Loucy (cell line): ENCODE measurements at regions not wholly inside any gene's neighbourhood (a gene's known extent, or its start where the extent isn't known, plus 50 kb on each side); places are given as distances from the start of the nearest gene placed in this dataset.

Source experiments
- H2AFZ ChIP-seq: fragments of 200-600 bp; sonication (generic); 2 replicates; pipeline ENCODE4 v1.6.0; 2016; ENCODE audit warnings: antibody characterized with exemption, mild to moderate bottlenecking, low read length, moderate library complexity
- H3F3A ChIP-seq: fragments of 200-600 bp; 2 replicates; pipeline ENCODE4 v1.6.0; 2016; ENCODE audit warnings: antibody characterized with exemption, low read depth, mild to moderate bottlenecking
- H3K27me3 ChIP-seq: fragments of 200-600 bp; sonication (generic); 2 replicates; pipeline ENCODE4 v1.6.1; 2014; ENCODE audit warnings: low read length, mild to moderate bottlenecking; ENCODE audit not compliant: insufficient read depth, poor library complexity, severe bottlenecking
- H3K36me3 ChIP-seq: fragments of 200-600 bp; sonication (generic); 2 replicates; pipeline ENCODE4 v1.6.1; 2016; ENCODE audit warnings: low read length; ENCODE audit not compliant: insufficient read depth
- H3K4me1 ChIP-seq: fragments of 200-600 bp; sonication (generic); 2 replicates; pipeline ENCODE4 v1.5.1; 2014; ENCODE audit warnings: low read length, mild to moderate bottlenecking; ENCODE audit not compliant: insufficient read depth, poor library complexity, severe bottlenecking
- H3K4me2 ChIP-seq: fragments of 200-600 bp; sonication (generic); 2 replicates; pipeline ENCODE4 v1.6.0; 2014; ENCODE audit warnings: antibody characterized with exemption, low read length, low read depth, mild to moderate bottlenecking; ENCODE audit not compliant: poor library complexity, severe bottlenecking
- H3K4me3 ChIP-seq: fragments of 200-600 bp; sonication (generic); 2 replicates; pipeline ENCODE4 v1.5.1; 2014; ENCODE audit warnings: low read length, mild to moderate bottlenecking, mixed read lengths; ENCODE audit not compliant: poor library complexity, severe bottlenecking
- H3K79me2 ChIP-seq: fragments of 200-600 bp; sonication (generic); 2 replicates; pipeline ENCODE4 v1.6.1; 2014; ENCODE audit warnings: low read length; ENCODE audit not compliant: insufficient read depth
- H3K9ac ChIP-seq: fragments of 200-600 bp; sonication (generic); 2 replicates; pipeline ENCODE4 v1.6.0; 2014; ENCODE audit warnings: mild to moderate bottlenecking, low read depth, low read length, moderate library complexity; ENCODE audit not compliant: poor library complexity, severe bottlenecking
- H3K9me2 ChIP-seq: fragments of 200-600 bp; sonication (generic); replicated peaks from 2 replicates; pipeline ENCODE4 v1.6.1; 2016; ENCODE audit warnings: low read depth, low read length, mixed read lengths
- H3K9me3 ChIP-seq: fragments of 200-600 bp; sonication (generic); 2 replicates; pipeline ENCODE4 v1.6.1; 2014; ENCODE audit warnings: mild to moderate bottlenecking, antibody characterized with exemption, low read length, low read depth; ENCODE audit not compliant: insufficient read depth
- H4K20me1 ChIP-seq: fragments of 200-600 bp; sonication (generic); 2 replicates; pipeline ENCODE4 v1.6.0; 2014; ENCODE audit warnings: antibody characterized with exemption, low read length, mild to moderate bottlenecking; ENCODE audit not compliant: insufficient read depth, poor library complexity, severe bottlenecking
- EZH2phosphoT487 ChIP-seq: fragments of 200-600 bp; IDR thresholded peaks from 2 replicates; pipeline ENCODE4 v1.6.1; 2018; ENCODE audit warnings: antibody characterized with exemption, mild to moderate bottlenecking, moderate library complexity, borderline replicate concordance
- TF ChIP-seq, protein P1 (sequence below): fragments of 200-600 bp; sonication (generic); conservative IDR thresholded peaks from 2 replicates; pipeline ENCODE4 v1.5.1; 2014; ENCODE audit warnings: mild to moderate bottlenecking, antibody characterized with exemption, low read length

DNA sequence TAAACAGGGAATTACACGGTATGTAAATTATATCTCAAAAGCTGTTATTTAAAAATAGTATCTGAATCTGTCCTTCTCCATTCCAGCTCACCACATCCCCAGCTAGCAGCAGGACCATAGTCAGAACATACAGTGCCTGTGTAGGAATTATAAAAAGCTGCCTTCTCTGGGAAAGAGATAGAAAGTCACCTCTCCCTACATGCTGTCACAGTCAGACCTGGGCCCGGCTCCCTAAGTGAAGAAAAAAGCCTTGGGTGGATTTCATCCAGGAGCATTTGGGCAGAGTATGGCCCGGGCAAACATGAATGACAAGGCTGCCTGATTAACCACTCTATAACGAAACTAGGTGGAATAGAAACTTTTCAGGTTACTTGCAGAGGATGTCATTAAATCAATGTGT lies 144.1 kb downstream of the CNTN3 start:
- Histone ChIP-seq H2AFZ (no peak overlapping the region), H3K9me3 (no peaks in the 10 kb centered on the region), H3F3A (no peaks in the 10 kb centered on the region), H3K4me3 (no peak overlapping the region), H3K27me3 (no peaks in the 10 kb centered on the region), H3K36me3 (no peaks in the 10 kb centered on the region), H4K20me1 (no peaks in the 10 kb centered on the region), H3K4me2 (no peak overlapping the region), H3K79me2 (no peaks in the 10 kb centered on the region), H3K9me2 (no peaks in the 10 kb centered on the region), H3K9ac (no peak overlapping the region), H3K4me1 (no peaks in the 10 kb centered on the region)
- TF ChIP-seq, protein P1, sequence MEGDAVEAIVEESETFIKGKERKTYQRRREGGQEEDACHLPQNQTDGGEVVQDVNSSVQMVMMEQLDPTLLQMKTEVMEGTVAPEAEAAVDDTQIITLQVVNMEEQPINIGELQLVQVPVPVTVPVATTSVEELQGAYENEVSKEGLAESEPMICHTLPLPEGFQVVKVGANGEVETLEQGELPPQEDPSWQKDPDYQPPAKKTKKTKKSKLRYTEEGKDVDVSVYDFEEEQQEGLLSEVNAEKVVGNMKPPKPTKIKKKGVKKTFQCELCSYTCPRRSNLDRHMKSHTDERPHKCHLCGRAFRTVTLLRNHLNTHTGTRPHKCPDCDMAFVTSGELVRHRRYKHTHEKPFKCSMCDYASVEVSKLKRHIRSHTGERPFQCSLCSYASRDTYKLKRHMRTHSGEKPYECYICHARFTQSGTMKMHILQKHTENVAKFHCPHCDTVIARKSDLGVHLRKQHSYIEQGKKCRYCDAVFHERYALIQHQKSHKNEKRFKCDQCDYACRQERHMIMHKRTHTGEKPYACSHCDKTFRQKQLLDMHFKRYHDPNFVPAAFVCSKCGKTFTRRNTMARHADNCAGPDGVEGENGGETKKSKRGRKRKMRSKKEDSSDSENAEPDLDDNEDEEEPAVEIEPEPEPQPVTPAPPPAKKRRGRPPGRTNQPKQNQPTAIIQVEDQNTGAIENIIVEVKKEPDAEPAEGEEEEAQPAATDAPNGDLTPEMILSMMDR: no peak
- TF ChIP-seq EZH2phosphoT487: no peak

DNA sequence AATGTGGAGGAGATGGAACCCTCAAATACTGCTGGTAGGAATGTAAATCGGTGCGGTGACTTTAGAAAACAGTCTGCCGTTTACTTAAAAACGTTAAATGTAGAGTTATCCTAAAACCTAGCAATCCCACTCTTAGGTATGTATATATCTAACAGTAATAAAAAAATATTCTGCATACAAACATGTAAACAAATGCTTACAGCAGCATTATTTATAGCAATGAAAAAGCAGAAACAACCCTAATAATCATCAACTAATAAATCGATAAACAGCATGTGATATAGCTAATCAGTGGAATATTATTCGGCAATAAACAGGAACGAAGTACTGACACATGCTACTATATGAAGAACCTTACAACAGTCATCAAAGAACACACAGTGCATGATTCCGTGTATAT lies 144.7 kb downstream of the CNTN3 start:
- no peaks in the 10 kb centered on the region for H3K4me1 ChIP-seq
- no peaks in the 10 kb centered on the region for H4K20me1 ChIP-seq
- no peak overlapping the region for H3K4me2 ChIP-seq
- no peak overlapping the region for H3K9ac ChIP-seq
- no peak overlapping the region for H2AFZ ChIP-seq
- no peaks in the 10 kb centered on the region for H3K9me2 ChIP-seq
- no peaks in the 10 kb centered on the region for H3K27me3 ChIP-seq
- TF ChIP-seq, protein P1: no peak
- no peak for TF ChIP-seq EZH2phosphoT487
- no peaks in the 10 kb centered on the region for H3K9me3 ChIP-seq
- no peaks in the 10 kb centered on the region for H3K79me2 ChIP-seq
- H3K4me3 ChIP-seq: no peak overlapping the region
- no peaks in the 10 kb centered on the region for H3K36me3 ChIP-seq
- no peaks in the 10 kb centered on the region for H3F3A ChIP-seq

DNA sequence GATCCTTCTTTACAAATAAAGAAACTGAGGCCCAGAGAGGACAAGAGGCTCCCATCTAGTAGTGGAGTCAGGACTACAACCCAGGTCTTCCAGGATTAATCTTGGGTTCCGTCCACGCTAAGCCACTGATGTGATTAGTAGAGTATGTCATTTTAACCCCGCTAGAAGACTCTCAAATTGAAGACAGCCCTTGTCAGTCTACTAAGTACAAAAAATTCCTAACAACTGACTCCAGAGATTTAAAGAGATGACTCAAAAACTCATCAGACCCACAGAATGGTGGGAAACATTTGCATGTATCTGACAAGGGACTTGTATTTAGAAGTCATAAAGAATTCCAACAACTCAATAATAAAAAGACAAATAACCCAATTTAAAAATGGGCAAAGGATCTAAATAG lies 145.3 kb downstream of the CNTN3 start:
- no peaks in the 10 kb centered on the region for H3K36me3 ChIP-seq
- no peaks in the 10 kb centered on the region for H3F3A ChIP-seq
- H2AFZ ChIP-seq: no peak overlapping the region
- no peaks in the 10 kb centered on the region for H3K9me2 ChIP-seq
- H3K9ac ChIP-seq: no peak overlapping the region
- H4K20me1 ChIP-seq: no peaks in the 10 kb centered on the region
- no peaks in the 10 kb centered on the region for H3K27me3 ChIP-seq
- no peaks in the 10 kb centered on the region for H3K9me3 ChIP-seq
- no peaks in the 10 kb centered on the region for H3K4me1 ChIP-seq
- no peak overlapping the region for H3K4me2 ChIP-seq
- H3K79me2 ChIP-seq: no peaks in the 10 kb centered on the region
- no peak overlapping the region for H3K4me3 ChIP-seq
- TF ChIP-seq, protein P1: no peak
- no peak for TF ChIP-seq EZH2phosphoT487
